HG03064 (cell line): ENCODE measurements at regions not wholly inside any gene's neighbourhood (a gene's known extent, or its start where the extent isn't known, plus 50 kb on each side); places are given as distances from the start of the nearest gene placed in this dataset.
A peak's percentile ranks its signal among the peaks of the same experiment; 100 is the strongest.

Experiments
- ATAC-seq: cut with Tn5 transposase; IDR thresholded peaks from one replicate; pipeline ENCODE4 v1.9.1; 2021; ENCODE audit warnings: low read depth; ENCODE audit not compliant: unreplicated experiment

GRCh38 chr6:45714741-45715507 is 300.7 kb downstream of the CLIC5 start:
- ATAC-seq: peak; percentile 40

- no peak for ATAC-seq
These were observed 301.5 kb downstream of the CLIC5 start for GRCh38 chr6:45714006-45714730.
